ENCODE measurements at regions not wholly inside any gene's neighbourhood (a gene's known extent, or its start where the extent isn't known, plus 50 kb on each side); places are given as distances from the start of the nearest gene placed in this dataset.

GRCh38 chr5:125295405-125295872 is 549.0 kb upstream of the ZNF608 start:
- in situ Hi-C loops (cut with HindIII; ENCODE audit: low sequenced_read_pairs), result no loop called here

- in situ Hi-C loops (cut with HindIII; ENCODE audit: low sequenced_read_pairs), result no loop called here
Measured at GRCh38 chr5:125298258-125298657, 551.8 kb upstream of the ZNF608 start.

DNA sequence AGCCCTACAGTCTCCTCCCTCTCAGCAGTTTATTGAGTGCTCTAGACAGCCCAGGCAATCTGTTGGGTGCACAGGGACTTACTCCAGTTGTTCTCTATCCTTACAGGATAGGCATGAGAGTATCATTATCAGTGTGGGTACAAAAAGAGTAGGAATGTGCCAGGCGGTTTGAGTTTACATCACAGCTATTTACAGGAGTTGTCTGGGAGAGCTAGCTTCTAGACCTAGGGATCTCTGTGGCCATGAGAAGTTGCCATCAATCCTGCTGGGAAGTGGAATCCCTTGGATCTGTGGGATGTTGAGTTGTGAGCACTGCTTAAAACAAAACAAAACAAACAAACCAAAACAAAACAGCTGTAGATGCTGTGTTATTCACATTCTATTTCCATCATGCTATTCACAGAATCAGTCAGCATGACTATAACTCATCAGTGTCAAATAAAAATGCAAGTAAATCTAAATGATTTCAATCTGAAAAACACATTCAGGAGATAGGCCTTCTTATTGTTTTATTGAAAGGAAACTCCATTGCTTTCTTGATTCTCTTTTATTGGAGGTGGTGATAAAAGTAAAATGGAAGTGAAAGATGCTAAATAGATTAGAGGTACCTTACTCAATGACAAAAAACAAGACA is 552.4 kb upstream of the ZNF608 start:
- in situ Hi-C loops (cut with HindIII; ENCODE audit: low sequenced_read_pairs), result no loop called here

GRCh38 chr5:125301711-125302110 is 555.3 kb upstream of the ZNF608 start:
- in situ Hi-C loops (cut with HindIII; ENCODE audit: low sequenced_read_pairs), result no loop called here

- in situ Hi-C loops (cut with HindIII; ENCODE audit: low sequenced_read_pairs), result no loop called here
Measured at GRCh38 chr5:125302577-125302976, 556.1 kb upstream of the ZNF608 start.

DNA sequence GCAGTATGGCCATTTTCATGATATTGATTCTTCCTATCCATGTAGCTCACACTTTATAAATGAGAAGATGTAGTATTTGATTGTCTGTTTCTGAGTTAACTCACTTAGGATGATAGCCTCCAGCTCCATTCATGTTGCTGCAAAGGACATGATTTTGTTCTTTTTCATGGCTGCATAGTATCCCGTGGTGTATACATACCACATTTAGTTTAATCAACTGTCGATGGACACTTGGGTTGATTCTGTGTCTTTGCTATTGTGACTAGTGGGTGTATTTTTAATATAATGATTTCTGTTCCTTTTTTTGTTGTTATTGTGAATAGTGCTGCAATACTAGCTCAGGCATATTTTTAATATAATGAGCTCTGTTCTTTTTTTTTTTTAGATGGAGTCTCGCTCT is 560.3 kb upstream of the ZNF608 start:
- in situ Hi-C loops (cut with HindIII; ENCODE audit: low sequenced_read_pairs), result no loop called here

- in situ Hi-C loops (cut with HindIII; ENCODE audit: low sequenced_read_pairs), result no loop called here
Measured at GRCh38 chr5:125310749-125311148, 564.3 kb upstream of the ZNF608 start.

DNA sequence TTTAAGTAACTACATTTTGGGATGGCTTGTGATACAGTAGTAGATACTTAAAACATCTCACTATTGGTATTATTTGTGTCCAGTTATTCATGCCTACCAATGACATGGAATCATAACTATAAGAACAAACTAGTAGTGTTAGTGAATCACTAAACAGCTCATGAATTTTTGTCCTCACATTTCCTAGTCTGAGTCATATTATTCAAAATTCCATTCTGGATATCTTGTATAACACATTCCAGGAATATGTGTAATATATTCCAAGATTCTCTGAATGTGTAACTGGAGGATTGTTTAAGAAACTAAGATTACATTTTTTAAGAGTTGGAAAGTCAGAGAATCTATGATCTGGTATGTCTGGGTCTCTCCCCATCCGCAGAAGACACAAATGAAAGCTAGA is 565.3 kb upstream of the ZNF608 start:
- in situ Hi-C loops (cut with HindIII; ENCODE audit: low sequenced_read_pairs), result no loop called here

DNA sequence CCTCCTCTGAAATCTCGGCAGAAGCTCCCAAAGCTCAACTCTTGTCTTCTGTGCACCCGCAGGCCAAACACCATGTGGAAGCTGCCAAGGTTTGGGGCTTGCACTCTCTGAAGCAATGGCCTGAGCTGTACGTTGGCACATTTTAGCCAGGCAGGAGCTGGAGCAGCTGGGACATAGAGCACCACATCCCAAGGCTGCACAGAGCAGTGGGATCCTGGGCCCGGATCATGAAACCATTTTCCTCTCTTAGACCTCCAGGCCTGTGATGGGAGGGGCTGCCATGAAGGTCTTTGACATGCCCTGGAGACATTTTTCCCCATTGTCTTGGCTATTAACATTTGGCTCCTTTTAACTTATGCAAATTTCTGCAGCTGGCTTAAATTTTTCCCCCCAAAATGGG is 567.1 kb upstream of the ZNF608 start:
- in situ Hi-C loops (cut with HindIII; ENCODE audit: low sequenced_read_pairs), result no loop called here

- in situ Hi-C loops (cut with HindIII; ENCODE audit: low sequenced_read_pairs), result no loop called here
Measured at GRCh38 chr5:125315306-125315705, 568.9 kb upstream of the ZNF608 start.

GRCh38 chr5:125316391-125316790 is 570.0 kb upstream of the ZNF608 start:
- in situ Hi-C loops (cut with HindIII; ENCODE audit: low sequenced_read_pairs), result no loop called here

DNA sequence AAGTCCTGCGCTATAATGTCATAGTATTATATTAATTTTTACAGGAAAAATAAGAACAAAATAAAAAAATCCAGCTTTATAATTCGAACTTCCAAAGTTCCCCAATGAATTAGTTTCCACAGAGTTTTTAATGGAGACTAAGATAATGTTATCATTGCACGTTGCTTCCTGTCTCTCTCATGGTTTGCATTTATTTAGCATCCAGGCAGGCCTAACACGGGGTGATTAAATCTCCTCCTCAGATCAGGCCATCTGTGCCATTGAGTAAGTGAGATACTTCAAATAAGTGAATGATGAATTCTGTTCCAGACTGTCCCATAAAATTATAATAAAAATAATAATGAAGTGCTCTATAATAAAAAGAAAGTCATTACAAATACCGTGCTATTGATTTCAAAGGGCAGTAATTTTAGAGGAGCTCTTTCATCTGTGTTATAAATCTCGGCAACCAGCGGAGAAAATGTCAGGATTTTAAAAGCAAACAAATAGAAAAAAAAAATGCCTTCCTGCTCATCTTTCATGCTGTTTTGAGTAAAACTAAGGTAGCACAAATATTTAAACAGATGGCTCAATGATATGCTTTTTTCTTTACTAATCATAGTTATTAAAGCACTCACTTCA is 570.6 kb upstream of the ZNF608 start:
- in situ Hi-C loops (cut with HindIII; ENCODE audit: low sequenced_read_pairs), result no loop called here

DNA sequence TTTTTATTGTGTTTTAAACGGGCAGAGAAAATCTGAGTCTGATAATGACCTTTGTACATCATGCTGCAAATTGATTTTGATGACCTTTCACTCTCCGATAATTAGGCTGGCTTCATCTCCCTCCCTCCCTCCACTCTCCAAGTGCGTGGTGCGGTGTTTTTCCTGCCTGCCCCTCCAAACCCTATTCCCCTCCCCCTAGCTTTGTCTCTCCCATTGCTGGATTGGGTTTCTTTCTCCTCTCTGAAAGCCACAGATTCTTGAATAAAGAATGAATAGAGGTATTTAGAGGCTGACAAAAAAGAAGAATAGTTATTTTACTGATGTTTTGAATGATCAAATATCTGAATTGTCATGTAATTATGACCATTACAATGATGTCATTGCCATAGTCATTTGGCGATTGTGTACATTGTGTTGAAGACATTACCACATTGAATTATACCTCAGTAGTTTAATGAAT is 571.1 kb upstream of the ZNF608 start:
- in situ Hi-C loops (cut with HindIII; ENCODE audit: low sequenced_read_pairs), result no loop called here

- in situ Hi-C loops (cut with HindIII; ENCODE audit: low sequenced_read_pairs), result no loop called here
Measured at GRCh38 chr5:125321654-125322053, 575.2 kb upstream of the ZNF608 start.

DNA sequence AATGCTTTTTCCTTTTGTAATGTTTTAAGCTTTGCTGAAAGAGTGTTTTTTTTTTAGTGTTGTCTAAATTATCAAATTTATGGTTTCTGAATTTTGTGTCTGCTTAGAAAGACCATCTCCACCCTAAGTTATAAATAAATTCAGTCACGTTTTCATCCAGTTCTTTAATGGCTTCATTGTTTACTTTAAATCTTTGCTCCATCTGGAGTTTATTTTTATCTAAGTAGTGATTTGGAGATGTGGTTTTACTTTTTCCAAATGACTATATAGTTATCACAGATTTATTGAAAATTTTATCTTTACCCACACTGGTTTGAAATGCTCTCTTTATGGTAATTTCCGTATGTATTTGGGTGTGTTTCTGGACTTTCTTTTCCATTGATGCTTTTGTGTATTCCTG is 577.2 kb upstream of the ZNF608 start:
- in situ Hi-C loops (cut with HindIII; ENCODE audit: low sequenced_read_pairs), result no loop called here

DNA sequence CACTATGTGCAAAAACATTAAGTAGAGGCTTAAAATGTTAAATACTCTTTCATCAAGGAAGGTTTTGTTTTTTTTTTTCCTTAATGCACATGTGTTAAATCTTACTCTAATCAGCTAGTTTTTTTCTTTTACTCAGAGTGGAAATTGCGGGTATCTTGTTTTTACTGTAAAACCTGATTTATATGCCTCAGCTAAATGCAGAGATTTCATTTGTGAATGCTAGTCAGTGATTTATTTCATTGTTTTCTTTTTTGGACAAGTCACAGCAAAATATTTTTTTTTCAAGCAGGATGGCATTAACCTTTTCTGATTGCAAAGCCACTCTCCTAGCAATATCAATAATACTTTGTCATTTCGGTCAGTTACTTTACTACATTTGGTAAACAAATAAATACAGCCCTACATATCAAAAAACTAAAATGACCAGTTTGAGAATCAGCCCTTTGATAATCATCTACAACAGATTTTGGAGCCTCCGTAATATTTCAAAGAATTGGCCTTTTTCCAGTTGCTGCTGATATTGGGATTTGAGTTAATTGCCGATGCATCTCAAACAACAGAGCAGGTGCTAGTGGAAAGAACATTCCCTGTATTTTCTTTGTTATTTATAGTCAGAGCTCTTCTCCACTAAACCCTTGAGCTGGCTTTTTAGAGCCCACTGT is 579.2 kb upstream of the ZNF608 start:
- in situ Hi-C loops (cut with HindIII; ENCODE audit: low sequenced_read_pairs), result no loop called here

DNA sequence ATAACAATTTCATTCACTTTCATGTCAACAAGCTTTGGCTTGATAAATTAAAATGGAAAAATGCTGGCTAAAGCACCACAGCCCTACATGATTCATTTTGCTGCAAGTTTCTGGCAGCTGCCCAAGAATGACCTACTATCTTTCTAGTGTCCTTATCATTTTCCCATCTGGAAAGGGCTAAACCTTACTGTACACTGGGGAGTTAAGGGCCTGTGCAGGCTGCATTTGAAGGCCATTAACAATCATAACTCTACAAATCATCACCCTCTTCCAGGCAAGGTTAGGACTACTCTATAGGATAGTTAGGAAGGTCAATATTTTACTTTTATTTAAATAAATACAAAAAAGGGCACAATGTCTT is 579.7 kb upstream of the ZNF608 start:
- in situ Hi-C loops (cut with HindIII; ENCODE audit: low sequenced_read_pairs), result no loop called here

- in situ Hi-C loops (cut with HindIII; ENCODE audit: low sequenced_read_pairs), result no loop called here
Measured at GRCh38 chr5:125327676-125328075, 581.2 kb upstream of the ZNF608 start.

- in situ Hi-C loops (cut with HindIII; ENCODE audit: low sequenced_read_pairs), result no loop called here
Measured at GRCh38 chr5:125331987-125332598, 585.7 kb upstream of the ZNF608 start.

GRCh38 chr5:125333416-125333815 is 587.0 kb upstream of the ZNF608 start:
- in situ Hi-C loops (cut with HindIII; ENCODE audit: low sequenced_read_pairs), result no loop called here

- in situ Hi-C loops (cut with HindIII; ENCODE audit: low sequenced_read_pairs), result no loop called here
Measured at GRCh38 chr5:125336401-125336800, 590.0 kb upstream of the ZNF608 start.

- in situ Hi-C loops (cut with HindIII; ENCODE audit: low sequenced_read_pairs), result no loop called here
Measured at GRCh38 chr5:125337294-125337693, 590.9 kb upstream of the ZNF608 start.

All from DLD1 (cell line).